GM10266 (cell line): ENCODE measurements at regions not wholly inside any gene's neighbourhood (a gene's known extent, or its start where the extent isn't known, plus 50 kb on each side); places are given as distances from the start of the nearest gene placed in this dataset.

Source experiments
- DNase-seq: peaks from one replicate; pipeline ENCODE4 v3.0.0; 2012; ENCODE audit errors: extremely low spot score
- CTCF ChIP-seq: IDR thresholded peaks from 2 replicates; pipeline ENCODE4 v1.5.1; 2012; ENCODE audit warnings: mild to moderate bottlenecking, low read depth; ENCODE audit not compliant: control insufficient read depth, insufficient read depth; ENCODE audit errors: missing control alignments

GRCh38 chrX:94633237-94633636, 959.2 kb downstream of the FAM133A start:
- DNase-seq: no peak
- no peak for TF ChIP-seq CTCF

- TF ChIP-seq CTCF: no peak
- no peak for DNase-seq
These were observed 961.0 kb downstream of the FAM133A start for GRCh38 chrX:94635003-94635402.

- DNase-seq: no peak
- no peak for TF ChIP-seq CTCF
These were observed 971.7 kb downstream of the FAM133A start for GRCh38 chrX:94645726-94646125.

GRCh38 chrX:94655180-94655579, 981.2 kb downstream of the FAM133A start:
- DNase-seq: no peak
- no peak for TF ChIP-seq CTCF

GRCh38 chrX:94662689-94663088, 988.7 kb downstream of the FAM133A start:
- DNase-seq: no peak
- no peak for TF ChIP-seq CTCF

- no peak for TF ChIP-seq CTCF
- no peak for DNase-seq
These were observed 1002.3 kb downstream of the FAM133A start for GRCh38 chrX:94676285-94676684.

- no peak for DNase-seq
- no peak for TF ChIP-seq CTCF
These were observed 1012.1 kb downstream of the FAM133A start for GRCh38 chrX:94686071-94686470.
